PC-3 (cell line): ENCODE measurements at regions not wholly inside any gene's neighbourhood (a gene's known extent, or its start where the extent isn't known, plus 50 kb on each side); places are given as distances from the start of the nearest gene placed in this dataset.

Source experiments
- ATAC-seq: fragments of 200-7000 bp; cut with Tn5 transposase; 2 replicates; pipeline ENCODE4 v1.9.1; 2020; ENCODE audit warnings: mild to moderate bottlenecking, moderate library complexity
- BruUV-seq: library from RNA; stranded (reverse); fragments of 400-500 nt; replicated peaks from 2 replicates; lab custom pipeline; 2021; lab: Mats Ljungman, UMichigan
- CTCF ChIA-PET: fragments of 300-600 bp; sonication (Branson Sonifier 250); formaldehyde crosslinking; loops from one replicate; lab custom pipeline; 2022; ENCODE audit warnings: antibody characterized with exemption; lab: Charles Lee
- POLR2A ChIA-PET: fragments of 300-600 bp; sonication (Branson Sonifier 250); formaldehyde crosslinking; loops from one replicate; lab custom pipeline; 2022; ENCODE audit warnings: antibody characterized with exemption; ENCODE audit not compliant: unreplicated experiment; lab: Charles Lee
- DNase-seq: peaks from one replicate; pipeline ENCODE4 v3.0.0-alpha.2; 2015
- H2AFZ ChIP-seq: fragments of 300-600 bp; sonication (generic); 2 replicates; pipeline ENCODE4 v1.6.0; 2016; ENCODE audit warnings: antibody characterized with exemption, low read length
- H3F3A ChIP-seq: fragments of 300-600 bp; sonication (generic); one replicate; pipeline ENCODE4 v1.6.0; 2017; ENCODE audit warnings: antibody characterized with exemption, low read length, control low read depth, mild to moderate bottlenecking; ENCODE audit not compliant: unreplicated experiment
- H3K27ac ChIP-seq: fragments of 300-600 bp; sonication (generic); 2 replicates; pipeline ENCODE4 v1.5.1; 2016; ENCODE audit warnings: mild to moderate bottlenecking, low read length
- H3K27me3 ChIP-seq: fragments of 300-600 bp; sonication (generic); 2 replicates; pipeline ENCODE4 v1.6.1; 2016; ENCODE audit warnings: low read length, mixed read lengths
- H3K36me3 ChIP-seq: fragments of 300-600 bp; sonication (generic); 2 replicates; pipeline ENCODE4 v1.6.1; 2016; ENCODE audit warnings: low read depth, mixed run types, low read length, mixed read lengths
- H3K4me1 ChIP-seq: fragments of 300-600 bp; sonication (generic); 2 replicates; pipeline ENCODE4 v1.5.1; 2016; ENCODE audit warnings: low read length; ENCODE audit not compliant: insufficient read depth
- H3K4me2 ChIP-seq: fragments of 300-600 bp; sonication (generic); 2 replicates; pipeline ENCODE4 v1.6.0; 2016; ENCODE audit warnings: low read length
- H3K4me3 ChIP-seq: fragments of 300-600 bp; sonication (generic); 2 replicates; pipeline ENCODE4 v1.5.1; 2016; ENCODE audit warnings: mild to moderate bottlenecking, low read length, mixed read lengths
- H3K79me2 ChIP-seq: fragments of 300-600 bp; sonication (generic); 2 replicates; pipeline ENCODE4 v1.6.1; 2017; ENCODE audit warnings: low read length, mixed read lengths
- H3K9ac ChIP-seq: fragments of 300-600 bp; sonication (generic); 2 replicates; pipeline ENCODE4 v1.6.0; 2016; ENCODE audit warnings: mild to moderate bottlenecking, low read length
- H3K9me2 ChIP-seq: fragments of 300-600 bp; sonication (generic); replicated peaks from 2 replicates; pipeline ENCODE4 v1.6.1; 2016; ENCODE audit warnings: mixed run types, low read length, mixed read lengths
- H3K9me3 ChIP-seq: fragments of 300-600 bp; sonication (generic); 2 replicates; pipeline ENCODE4 v1.6.1; 2016; ENCODE audit warnings: low read length, mixed read lengths
- H4K20me1 ChIP-seq: fragments of 300-600 bp; sonication (generic); 2 replicates; pipeline ENCODE4 v1.6.1; 2016; ENCODE audit warnings: low read length, mixed read lengths
- CTCF ChIP-seq: fragments of 300-600 bp; sonication (generic); conservative IDR thresholded peaks from 2 replicates; pipeline ENCODE4 v1.5.1; 2017; ENCODE audit warnings: antibody characterized with exemption, low read depth, mild to moderate bottlenecking, low read length
- EZH2 ChIP-seq: fragments of 300-600 bp; sonication (generic); IDR thresholded peaks from one replicate; pipeline ENCODE4 v1.6.1; 2017; ENCODE audit warnings: antibody characterized with exemption, mild to moderate bottlenecking, low read length; ENCODE audit not compliant: unreplicated experiment
- EZH2phosphoT487 ChIP-seq: fragments of 300-600 bp; sonication (generic); IDR thresholded peaks from 2 replicates; pipeline ENCODE4 v1.6.1; 2018; ENCODE audit warnings: mild to moderate bottlenecking, antibody characterized with exemption, low read length, borderline replicate concordance
- intact Hi-C: fragments of 100-400 bp; cut with micrococcal nuclease; formaldehyde crosslinking; loops from 2 replicates; pipeline ENCODE4 v1.9.0; 2023

- ChIA-PET CTCF (no interaction called here), POLR2A (no interaction called here)
- H3K27ac ChIP-seq = no peak overlapping the region
- H3K27me3 ChIP-seq = no peaks in the 10 kb centered on the region
- no peaks in the 10 kb centered on the region for H4K20me1 ChIP-seq
- no peaks in the 10 kb centered on the region for H3K4me1 ChIP-seq
- no peak overlapping the region for H2AFZ ChIP-seq
- H3K4me3 ChIP-seq = no peak overlapping the region
- BruUV-seq = no TSS peak
- H3K79me2 ChIP-seq = no peaks in the 10 kb centered on the region
- intact Hi-C loops = no loop called here
- no peaks in the 10 kb centered on the region for H3K9me2 ChIP-seq
- H3K4me2 ChIP-seq = no peak overlapping the region
- no peaks in the 10 kb centered on the region for H3F3A ChIP-seq
- H3K36me3 ChIP-seq = no peaks in the 10 kb centered on the region
- TF ChIP-seq EZH2phosphoT487 = no peak
- TF ChIP-seq CTCF = no peak
- no peak for TF ChIP-seq EZH2
- no peak for ATAC-seq
- DNase-seq = no peak
- H3K9ac ChIP-seq = no peak overlapping the region
- H3K9me3 ChIP-seq = no peaks in the 10 kb centered on the region
These were observed 281.0 kb upstream of the MAOA start for GRCh38 chrX:43375136-43375535.

- TF ChIP-seq CTCF (no peak), EZH2phosphoT487 (no peak), EZH2 (no peak)
- Histone ChIP-seq H3K9me3 (no peaks in the 10 kb centered on the region), H3K4me3 (no peak overlapping the region), H4K20me1 (no peaks in the 10 kb centered on the region), H3K4me1 (no peaks in the 10 kb centered on the region), H3K27me3 (no peaks in the 10 kb centered on the region), H3K36me3 (no peaks in the 10 kb centered on the region), H2AFZ (no peak overlapping the region), H3F3A (no peaks in the 10 kb centered on the region), H3K79me2 (no peaks in the 10 kb centered on the region), H3K9ac (no peak overlapping the region), H3K27ac (no peak overlapping the region), H3K9me2 (no peaks in the 10 kb centered on the region), H3K4me2 (no peak overlapping the region)
- CTCF ChIA-PET = no interaction called here
- ATAC-seq = no peak
- BruUV-seq = no TSS peak
- no peak for DNase-seq
- POLR2A ChIA-PET = no interaction called here
- intact Hi-C loops = no loop called here
These were observed 275.4 kb upstream of the MAOA start for GRCh38 chrX:43380704-43381103.

- H3K36me3 ChIP-seq = no peaks in the 10 kb centered on the region
- intact Hi-C loops = no loop called here
- ChIA-PET POLR2A (no interaction called here), CTCF (no interaction called here)
- no peaks in the 10 kb centered on the region for H3K9me3 ChIP-seq
- no peak overlapping the region for H3K9ac ChIP-seq
- no TSS peak for BruUV-seq
- H3K4me2 ChIP-seq = no peak overlapping the region
- no peaks in the 10 kb centered on the region for H4K20me1 ChIP-seq
- H3F3A ChIP-seq = no peaks in the 10 kb centered on the region
- H3K79me2 ChIP-seq = no peaks in the 10 kb centered on the region
- no peaks in the 10 kb centered on the region for H3K4me1 ChIP-seq
- DNase-seq = no peak
- H3K9me2 ChIP-seq = no peaks in the 10 kb centered on the region
- no peak overlapping the region for H3K27ac ChIP-seq
- ATAC-seq = no peak
- no peaks in the 10 kb centered on the region for H3K27me3 ChIP-seq
- no peak overlapping the region for H3K4me3 ChIP-seq
- H2AFZ ChIP-seq = no peak overlapping the region
- TF ChIP-seq EZH2phosphoT487 (no peak), EZH2 (no peak), CTCF (no peak)
These were observed 269.2 kb upstream of the MAOA start for GRCh38 chrX:43386875-43387274.
